Neural progenitor cell (in vitro differentiated cells): ENCODE measurements at regions not wholly inside any gene's neighbourhood (a gene's known extent, or its start where the extent isn't known, plus 50 kb on each side); places are given as distances from the start of the nearest gene placed in this dataset.
A peak's percentile ranks its signal among the peaks of the same experiment; 100 is the strongest.

Source experiments
- DNase-seq: peaks from one replicate; pipeline ENCODE4 v3.0.0-alpha.2; 2016; ENCODE audit warnings: low spot score
- H2AFZ ChIP-seq: fragments of 200-600 bp; sonication (generic); replicated peaks from 2 replicates; pipeline ENCODE4 v1.6.1; 2016; ENCODE audit warnings: antibody characterized with exemption
- H3F3A ChIP-seq: fragments of 200-600 bp; sonication (generic); 2 replicates; pipeline ENCODE4 v1.6.1; 2016; ENCODE audit warnings: antibody characterized with exemption, low read depth
- H3K27ac ChIP-seq: fragments of 200-600 bp; sonication (generic); 2 replicates; pipeline ENCODE4 v1.5.1; 2016; ENCODE audit warnings: mild to moderate bottlenecking
- H3K27me3 ChIP-seq: fragments of 200-600 bp; sonication (generic); 2 replicates; pipeline ENCODE4 v1.6.1; 2016; ENCODE audit warnings: mild to moderate bottlenecking, moderate library complexity
- H3K36me3 ChIP-seq: fragments of 200-600 bp; sonication (generic); 2 replicates; pipeline ENCODE4 v1.5.1; 2016
- H3K4me1 ChIP-seq: fragments of 200-600 bp; sonication (generic); 2 replicates; pipeline ENCODE4 v1.6.1; 2016; ENCODE audit warnings: mixed run types
- H3K4me2 ChIP-seq: fragments of 200-600 bp; sonication (generic); 2 replicates; pipeline ENCODE4 v1.6.1; 2016
- H3K4me3 ChIP-seq: fragments of 200-600 bp; sonication (generic); 2 replicates; pipeline ENCODE4 v1.5.1; 2016
- H3K79me2 ChIP-seq: fragments of 200-600 bp; sonication (generic); 2 replicates; pipeline ENCODE4 v1.6.1; 2016; ENCODE audit warnings: low read depth
- H3K9ac ChIP-seq: fragments of 200-600 bp; sonication (generic); 2 replicates; pipeline ENCODE4 v1.6.1; 2016
- H3K9me3 ChIP-seq: fragments of 200-600 bp; sonication (generic); 2 replicates; pipeline ENCODE4 v1.5.1; 2016; ENCODE audit warnings: low read depth
- H4K20me1 ChIP-seq: fragments of 200-600 bp; sonication (generic); 2 replicates; pipeline ENCODE4 v1.6.1; 2016; ENCODE audit warnings: low read depth
- H3K27ac Mint-ChIP-seq: 3 replicates; pipeline ENCODE4 v1.8.0; 2021; ENCODE audit warnings: mixed read lengths
- H3K27me3 Mint-ChIP-seq: 2 replicates; pipeline ENCODE4 v1.8.0; 2022; ENCODE audit warnings: low read depth, mild to moderate bottlenecking, inconsistent platforms, moderate library complexity, mixed read lengths; ENCODE audit not compliant: insufficient read depth
- H3K36me3 Mint-ChIP-seq: 3 replicates; pipeline ENCODE4 v1.8.0; 2021; ENCODE audit warnings: mixed read lengths
- H3K4me1 Mint-ChIP-seq: 3 replicates; pipeline ENCODE4 v1.8.0; 2021; ENCODE audit warnings: mixed read lengths
- H3K4me3 Mint-ChIP-seq: 3 replicates; pipeline ENCODE4 v1.8.0; 2021; ENCODE audit warnings: mild to moderate bottlenecking, moderate library complexity, mixed read lengths
- H3K9me3 Mint-ChIP-seq: 3 replicates; pipeline ENCODE4 v1.8.0; 2020; ENCODE audit warnings: mixed read lengths
- CTCF ChIP-seq: fragments of 200-600 bp; sonication (generic); IDR thresholded peaks from 2 replicates; pipeline ENCODE4 v1.5.1; 2017; ENCODE audit warnings: antibody characterized with exemption, mild to moderate bottlenecking
- EZH2 ChIP-seq: fragments of 200-600 bp; sonication (generic); IDR thresholded peaks from 2 replicates; pipeline ENCODE4 v1.6.1; 2017; ENCODE audit warnings: antibody characterized with exemption, mild to moderate bottlenecking, moderate library complexity
- EZH2phosphoT487 ChIP-seq: fragments of 200-600 bp; sonication (generic); IDR thresholded peaks from 2 replicates; pipeline ENCODE4 v1.6.1; 2017; ENCODE audit warnings: antibody characterized with exemption

- Mint-ChIP-seq H3K27ac (no peak overlapping the region), H3K9me3 (no peaks in the 10 kb centered on the region)
Measured at GRCh38 chr17:55986817-55987216, 166.5 kb upstream of the ANKFN1 start.

GRCh38 chr17:55988861-55989260 is 164.4 kb upstream of the ANKFN1 start:
- no peak overlapping the region for H3K4me2 ChIP-seq
- H3K27ac Mint-ChIP-seq: no peak overlapping the region
- no peaks in the 10 kb centered on the region for H3F3A ChIP-seq
- H3K27me3 ChIP-seq: no peaks in the 10 kb centered on the region
- H3K79me2 ChIP-seq: no peaks in the 10 kb centered on the region
- no peak overlapping the region for H3K9ac ChIP-seq
- no peak overlapping the region for H3K4me3 Mint-ChIP-seq
- no peaks in the 10 kb centered on the region for H3K9me3 ChIP-seq
- no peak for TF ChIP-seq CTCF
- no peak for TF ChIP-seq EZH2phosphoT487
- no peak for TF ChIP-seq EZH2
- peaks cover 8% of the 10 kb centered on the region for H3K9me3 Mint-ChIP-seq
- H3K4me3 ChIP-seq: no peak overlapping the region
- no peaks in the 10 kb centered on the region for H3K36me3 ChIP-seq
- peaks cover 2% of the 10 kb centered on the region for H3K27me3 Mint-ChIP-seq
- H4K20me1 ChIP-seq: no peaks in the 10 kb centered on the region
- H3K27ac ChIP-seq: no peak overlapping the region
- H3K36me3 Mint-ChIP-seq: peaks cover 2% of the 10 kb centered on the region
- no peaks in the 10 kb centered on the region for H3K4me1 Mint-ChIP-seq
- no peak overlapping the region for H2AFZ ChIP-seq
- DNase-seq: no peak
- H3K4me1 ChIP-seq: peaks cover 11% of the 10 kb centered on the region

More at GRCh38 chr17:55986817-55987216, 166.5 kb upstream of the ANKFN1 start:
- Mint-ChIP-seq H3K36me3 (no peaks in the 10 kb centered on the region), H3K4me1 (no peaks in the 10 kb centered on the region), H3K27me3 (peaks cover 2% of the 10 kb centered on the region), H3K4me3 (no peak overlapping the region)
- Histone ChIP-seq H3K36me3 (no peaks in the 10 kb centered on the region), H3K4me1 (peaks cover 11% of the 10 kb centered on the region), H3K79me2 (no peaks in the 10 kb centered on the region), H3F3A (no peaks in the 10 kb centered on the region), H4K20me1 (no peaks in the 10 kb centered on the region), H3K4me3 (no peak overlapping the region), H3K9ac (no peak overlapping the region), H3K9me3 (no peaks in the 10 kb centered on the region), H3K4me2 (no peak overlapping the region), H2AFZ (no peak overlapping the region), H3K27me3 (no peaks in the 10 kb centered on the region), H3K27ac (no peak overlapping the region)
- TF ChIP-seq CTCF: no peak
- no peak for TF ChIP-seq EZH2
- no peak for TF ChIP-seq EZH2phosphoT487
- no peak for DNase-seq

- H3K4me3 ChIP-seq: no peak overlapping the region
- H4K20me1 ChIP-seq: no peaks in the 10 kb centered on the region
- Mint-ChIP-seq H3K4me1 (no peaks in the 10 kb centered on the region), H3K36me3 (peaks cover 2% of the 10 kb centered on the region), H3K27ac (no peak overlapping the region), H3K4me3 (no peak overlapping the region), H3K27me3 (peaks cover 5% of the 10 kb centered on the region), H3K9me3 (peaks cover 8% of the 10 kb centered on the region)
- no peaks in the 10 kb centered on the region for H3K27me3 ChIP-seq
- peaks cover 11% of the 10 kb centered on the region for H3K4me1 ChIP-seq
- TF ChIP-seq EZH2 (no peak), CTCF (no peak), EZH2phosphoT487 (no peak)
- peak; percentile 14 for DNase-seq
- H2AFZ ChIP-seq: peak overlapping the region; percentile 88
- no peaks in the 10 kb centered on the region for H3F3A ChIP-seq
- no peaks in the 10 kb centered on the region for H3K79me2 ChIP-seq
- H3K36me3 ChIP-seq: no peaks in the 10 kb centered on the region
- H3K27ac ChIP-seq: no peak overlapping the region
- H3K9me3 ChIP-seq: no peaks in the 10 kb centered on the region
- peak overlapping the region; percentile 54 for H3K4me2 ChIP-seq
- no peak overlapping the region for H3K9ac ChIP-seq
Measured at GRCh38 chr17:55990332-55991006, 162.8 kb upstream of the ANKFN1 start.
